ENCODE measurements at regions not wholly inside any gene's neighbourhood (a gene's known extent, or its start where the extent isn't known, plus 50 kb on each side); places are given as distances from the start of the nearest gene placed in this dataset.

DNA sequence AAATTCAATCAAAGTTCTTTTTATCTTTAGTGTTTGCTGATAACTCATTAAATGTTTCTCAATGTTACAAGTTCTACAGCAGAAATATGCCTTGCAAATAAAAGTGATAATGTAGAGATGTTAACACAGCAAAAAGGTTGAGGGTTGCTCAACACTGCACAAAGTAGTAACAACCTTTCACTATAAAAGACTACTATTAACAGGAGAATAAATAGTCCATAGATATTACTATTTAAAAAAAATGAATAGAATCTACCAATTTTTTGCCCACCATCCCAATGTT is 378.1 kb downstream of the RBM43 start:
- H3K4me3 ChIP-seq (replicated peaks; ENCODE audit: insufficient read depth, low read length), result no peak overlapping the region
- no peak overlapping the region for H3K27ac ChIP-seq (replicated peaks)
- TF ChIP-seq POLR2AphosphoS5 (IDR thresholded peaks at IDR 0.05; ENCODE audit: low read depth) (no peak), SPI1 (IDR thresholded peaks at IDR 0.05; ENCODE audit: borderline replicate concordance, low read depth) (no peak), GABPA (IDR thresholded peaks at IDR 0.05; ENCODE audit: low read depth) (no peak)
- TF ChIP-seq, protein P1, sequence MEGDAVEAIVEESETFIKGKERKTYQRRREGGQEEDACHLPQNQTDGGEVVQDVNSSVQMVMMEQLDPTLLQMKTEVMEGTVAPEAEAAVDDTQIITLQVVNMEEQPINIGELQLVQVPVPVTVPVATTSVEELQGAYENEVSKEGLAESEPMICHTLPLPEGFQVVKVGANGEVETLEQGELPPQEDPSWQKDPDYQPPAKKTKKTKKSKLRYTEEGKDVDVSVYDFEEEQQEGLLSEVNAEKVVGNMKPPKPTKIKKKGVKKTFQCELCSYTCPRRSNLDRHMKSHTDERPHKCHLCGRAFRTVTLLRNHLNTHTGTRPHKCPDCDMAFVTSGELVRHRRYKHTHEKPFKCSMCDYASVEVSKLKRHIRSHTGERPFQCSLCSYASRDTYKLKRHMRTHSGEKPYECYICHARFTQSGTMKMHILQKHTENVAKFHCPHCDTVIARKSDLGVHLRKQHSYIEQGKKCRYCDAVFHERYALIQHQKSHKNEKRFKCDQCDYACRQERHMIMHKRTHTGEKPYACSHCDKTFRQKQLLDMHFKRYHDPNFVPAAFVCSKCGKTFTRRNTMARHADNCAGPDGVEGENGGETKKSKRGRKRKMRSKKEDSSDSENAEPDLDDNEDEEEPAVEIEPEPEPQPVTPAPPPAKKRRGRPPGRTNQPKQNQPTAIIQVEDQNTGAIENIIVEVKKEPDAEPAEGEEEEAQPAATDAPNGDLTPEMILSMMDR (IDR thresholded peaks at IDR 0.05; ENCODE audit: insufficient read depth, low read length), result no peak
- TF ChIP-seq, protein P2, sequence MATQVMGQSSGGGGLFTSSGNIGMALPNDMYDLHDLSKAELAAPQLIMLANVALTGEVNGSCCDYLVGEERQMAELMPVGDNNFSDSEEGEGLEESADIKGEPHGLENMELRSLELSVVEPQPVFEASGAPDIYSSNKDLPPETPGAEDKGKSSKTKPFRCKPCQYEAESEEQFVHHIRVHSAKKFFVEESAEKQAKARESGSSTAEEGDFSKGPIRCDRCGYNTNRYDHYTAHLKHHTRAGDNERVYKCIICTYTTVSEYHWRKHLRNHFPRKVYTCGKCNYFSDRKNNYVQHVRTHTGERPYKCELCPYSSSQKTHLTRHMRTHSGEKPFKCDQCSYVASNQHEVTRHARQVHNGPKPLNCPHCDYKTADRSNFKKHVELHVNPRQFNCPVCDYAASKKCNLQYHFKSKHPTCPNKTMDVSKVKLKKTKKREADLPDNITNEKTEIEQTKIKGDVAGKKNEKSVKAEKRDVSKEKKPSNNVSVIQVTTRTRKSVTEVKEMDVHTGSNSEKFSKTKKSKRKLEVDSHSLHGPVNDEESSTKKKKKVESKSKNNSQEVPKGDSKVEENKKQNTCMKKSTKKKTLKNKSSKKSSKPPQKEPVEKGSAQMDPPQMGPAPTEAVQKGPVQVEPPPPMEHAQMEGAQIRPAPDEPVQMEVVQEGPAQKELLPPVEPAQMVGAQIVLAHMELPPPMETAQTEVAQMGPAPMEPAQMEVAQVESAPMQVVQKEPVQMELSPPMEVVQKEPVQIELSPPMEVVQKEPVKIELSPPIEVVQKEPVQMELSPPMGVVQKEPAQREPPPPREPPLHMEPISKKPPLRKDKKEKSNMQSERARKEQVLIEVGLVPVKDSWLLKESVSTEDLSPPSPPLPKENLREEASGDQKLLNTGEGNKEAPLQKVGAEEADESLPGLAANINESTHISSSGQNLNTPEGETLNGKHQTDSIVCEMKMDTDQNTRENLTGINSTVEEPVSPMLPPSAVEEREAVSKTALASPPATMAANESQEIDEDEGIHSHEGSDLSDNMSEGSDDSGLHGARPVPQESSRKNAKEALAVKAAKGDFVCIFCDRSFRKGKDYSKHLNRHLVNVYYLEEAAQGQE (IDR thresholded peaks at IDR 0.05; ENCODE audit: insufficient replicate concordance, low read depth), result no peak
- no peak for DNase-seq (ENCODE audit: low read depth in 1 of 2, low spot score in 1 of 2)
- H3K27me3 ChIP-seq (ENCODE audit: insufficient read depth, poor library complexity, severe bottlenecking), result no peaks in the 10 kb centered on the region

DNA sequence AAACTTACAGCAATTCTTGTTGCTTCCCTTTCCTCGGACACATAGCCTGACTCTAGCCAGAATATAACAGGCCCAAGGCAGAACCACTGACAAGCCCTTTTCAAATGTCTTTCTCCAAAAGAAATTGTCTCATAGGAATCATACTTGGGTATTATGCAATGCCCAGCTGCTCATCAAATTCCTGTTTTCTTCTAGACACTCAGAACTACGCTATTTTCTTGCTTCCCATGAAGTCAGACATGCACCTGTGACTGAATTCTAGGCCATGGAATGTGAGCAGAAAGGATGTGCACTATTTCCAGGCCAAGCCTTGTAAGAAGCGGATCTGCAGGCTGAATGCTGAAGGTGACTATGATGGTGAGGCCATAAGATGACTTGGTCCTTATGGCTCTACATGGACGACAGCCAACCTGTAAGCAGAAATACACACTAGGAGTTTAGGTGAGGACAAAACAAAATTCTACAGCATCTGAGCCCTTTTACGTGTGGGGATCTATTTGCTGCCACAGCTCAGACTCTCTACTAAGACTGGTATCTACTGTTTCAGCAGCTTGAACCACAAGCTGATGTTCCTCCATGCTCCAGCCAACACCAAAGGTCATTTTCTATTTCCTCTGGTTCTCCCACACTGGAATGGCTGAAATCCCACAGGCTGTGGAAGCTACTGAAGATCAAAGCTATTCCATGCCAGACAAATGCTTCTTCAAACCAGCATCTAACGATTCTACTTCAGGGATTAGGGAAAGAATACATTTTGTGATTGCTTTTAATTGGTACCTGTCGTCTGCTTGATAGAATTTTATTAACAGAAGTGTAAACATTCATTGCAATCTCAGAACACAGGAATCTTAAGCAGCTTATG is 378.7 kb downstream of the RBM43 start:
- Histone ChIP-seq H3K4me3 (replicated peaks; ENCODE audit: insufficient read depth, low read length) (no peak overlapping the region), H3K27me3 (ENCODE audit: insufficient read depth, poor library complexity, severe bottlenecking) (no peaks in the 10 kb centered on the region), H3K27ac (replicated peaks) (no peak overlapping the region)
- no peak for TF ChIP-seq SPI1 (IDR thresholded peaks at IDR 0.05; ENCODE audit: borderline replicate concordance, low read depth)
- TF ChIP-seq POLR2AphosphoS5 (IDR thresholded peaks at IDR 0.05; ENCODE audit: low read depth), result no peak
- TF ChIP-seq, protein P2 (IDR thresholded peaks at IDR 0.05; ENCODE audit: insufficient replicate concordance, low read depth), result no peak
- no peak for TF ChIP-seq GABPA (IDR thresholded peaks at IDR 0.05; ENCODE audit: low read depth)
- TF ChIP-seq, protein P1 (IDR thresholded peaks at IDR 0.05; ENCODE audit: insufficient read depth, low read length), result no peak
- DNase-seq (ENCODE audit: low read depth in 1 of 2, low spot score in 1 of 2), result no peak

DNA sequence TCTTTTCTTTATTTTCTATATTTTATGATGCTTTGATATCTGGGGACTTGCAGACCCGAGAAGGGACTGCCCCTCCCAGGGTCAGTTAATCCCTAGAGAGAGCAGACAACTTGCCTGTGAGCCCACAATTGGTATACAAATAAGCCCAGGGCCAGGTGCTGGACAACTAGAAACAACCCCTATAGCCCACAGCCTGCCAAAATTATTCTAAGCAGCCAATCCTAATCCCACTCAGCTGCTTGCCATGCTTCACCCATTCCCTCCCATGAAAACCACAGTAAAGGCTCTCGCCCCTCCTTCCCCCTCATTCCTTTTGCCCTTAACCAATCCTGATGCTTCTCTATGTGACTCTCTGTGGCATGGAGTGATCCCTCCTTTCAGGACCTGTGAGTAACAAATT is 380.7 kb downstream of the RBM43 start:
- H3K27ac ChIP-seq (replicated peaks), result no peak overlapping the region
- H3K27me3 ChIP-seq (ENCODE audit: insufficient read depth, poor library complexity, severe bottlenecking), result no peaks in the 10 kb centered on the region
- no peak for DNase-seq (ENCODE audit: low read depth in 1 of 2, low spot score in 1 of 2)
- no peak overlapping the region for H3K4me3 ChIP-seq (replicated peaks; ENCODE audit: insufficient read depth, low read length)
- no peak for TF ChIP-seq SPI1 (IDR thresholded peaks at IDR 0.05; ENCODE audit: borderline replicate concordance, low read depth)
- no peak for TF ChIP-seq GABPA (IDR thresholded peaks at IDR 0.05; ENCODE audit: low read depth)
- TF ChIP-seq POLR2AphosphoS5 (IDR thresholded peaks at IDR 0.05; ENCODE audit: low read depth), result no peak
- TF ChIP-seq, protein P1 (IDR thresholded peaks at IDR 0.05; ENCODE audit: insufficient read depth, low read length), result no peak
- TF ChIP-seq, protein P2 (IDR thresholded peaks at IDR 0.05; ENCODE audit: insufficient replicate concordance, low read depth), result no peak
